ENCODE measurements at regions not wholly inside any gene's neighbourhood (a gene's known extent, or its start where the extent isn't known, plus 50 kb on each side); places are given as distances from the start of the nearest gene placed in this dataset.

DNA sequence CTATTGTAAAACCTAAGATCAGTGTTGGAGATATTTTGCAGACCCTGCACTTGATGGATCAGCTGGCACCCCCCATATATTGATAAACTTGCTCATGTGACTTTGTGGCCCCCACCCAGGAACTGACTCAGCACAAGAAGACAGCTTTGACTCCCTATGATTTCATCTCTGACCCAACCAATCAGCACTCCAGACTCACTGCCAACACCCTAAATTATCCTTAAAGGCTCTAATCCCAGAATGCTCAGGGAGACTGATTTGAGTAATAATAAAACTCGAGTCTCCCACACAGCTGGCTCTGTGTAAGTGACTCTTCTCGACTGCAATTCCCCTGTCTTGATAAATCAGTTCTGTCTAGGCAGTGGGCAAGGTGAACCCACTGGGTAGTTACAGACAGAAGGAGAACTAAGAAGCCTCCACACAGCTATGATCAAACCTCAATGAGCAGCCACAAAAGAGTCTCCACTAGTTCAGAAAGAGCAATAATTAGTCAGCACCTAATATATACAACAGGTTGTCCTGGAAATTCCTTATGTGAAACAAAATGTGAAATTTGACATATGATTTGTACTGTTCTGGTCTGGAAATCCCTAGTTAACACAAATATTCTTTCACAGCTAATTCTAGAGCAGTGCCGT is 52.2 kb downstream of the ACTL7B start:
- H4K20me1 ChIP-seq (ENCODE audit: insufficient read depth, low read length), result no peaks in the 10 kb centered on the region
- no peaks in the 10 kb centered on the region for H3K36me3 ChIP-seq (ENCODE audit: insufficient read depth, low read length)
- no peaks in the 10 kb centered on the region for H3F3A ChIP-seq (ENCODE audit: insufficient read depth, low read length)
- H3K9me2 ChIP-seq (ENCODE audit: low read depth, low read length), result no peaks in the 10 kb centered on the region
- H2AFZ ChIP-seq (ENCODE audit: low read length), result no peak overlapping the region
- H3K9ac ChIP-seq (ENCODE audit: low read length), result no peak overlapping the region
- no peaks in the 10 kb centered on the region for H3K79me2 ChIP-seq (ENCODE audit: insufficient read depth, low read length)
- no peak overlapping the region for H3K4me2 ChIP-seq (ENCODE audit: low read length)
- H3K4me3 ChIP-seq (ENCODE audit: low read depth, low read length, poor library complexity, severe bottlenecking), result no peak overlapping the region
- no peak overlapping the region for H3K27ac ChIP-seq (ENCODE audit: low read depth, low read length, poor library complexity, severe bottlenecking)
- TF ChIP-seq EZH2 (IDR thresholded peaks at IDR 0.05; ENCODE audit: borderline replicate concordance, low read length), result no peak
- TF ChIP-seq, protein P1, sequence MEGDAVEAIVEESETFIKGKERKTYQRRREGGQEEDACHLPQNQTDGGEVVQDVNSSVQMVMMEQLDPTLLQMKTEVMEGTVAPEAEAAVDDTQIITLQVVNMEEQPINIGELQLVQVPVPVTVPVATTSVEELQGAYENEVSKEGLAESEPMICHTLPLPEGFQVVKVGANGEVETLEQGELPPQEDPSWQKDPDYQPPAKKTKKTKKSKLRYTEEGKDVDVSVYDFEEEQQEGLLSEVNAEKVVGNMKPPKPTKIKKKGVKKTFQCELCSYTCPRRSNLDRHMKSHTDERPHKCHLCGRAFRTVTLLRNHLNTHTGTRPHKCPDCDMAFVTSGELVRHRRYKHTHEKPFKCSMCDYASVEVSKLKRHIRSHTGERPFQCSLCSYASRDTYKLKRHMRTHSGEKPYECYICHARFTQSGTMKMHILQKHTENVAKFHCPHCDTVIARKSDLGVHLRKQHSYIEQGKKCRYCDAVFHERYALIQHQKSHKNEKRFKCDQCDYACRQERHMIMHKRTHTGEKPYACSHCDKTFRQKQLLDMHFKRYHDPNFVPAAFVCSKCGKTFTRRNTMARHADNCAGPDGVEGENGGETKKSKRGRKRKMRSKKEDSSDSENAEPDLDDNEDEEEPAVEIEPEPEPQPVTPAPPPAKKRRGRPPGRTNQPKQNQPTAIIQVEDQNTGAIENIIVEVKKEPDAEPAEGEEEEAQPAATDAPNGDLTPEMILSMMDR (IDR thresholded peaks at IDR 0.05; ENCODE audit: low read length), result no peak
- no peaks in the 10 kb centered on the region for H3K4me1 ChIP-seq (ENCODE audit: insufficient read depth, low read length, severe bottlenecking)
- H3K9me3 ChIP-seq (ENCODE audit: low read length), result no peaks in the 10 kb centered on the region
- H3K27me3 ChIP-seq (ENCODE audit: insufficient read depth, low read length), result no peaks in the 10 kb centered on the region

DNA sequence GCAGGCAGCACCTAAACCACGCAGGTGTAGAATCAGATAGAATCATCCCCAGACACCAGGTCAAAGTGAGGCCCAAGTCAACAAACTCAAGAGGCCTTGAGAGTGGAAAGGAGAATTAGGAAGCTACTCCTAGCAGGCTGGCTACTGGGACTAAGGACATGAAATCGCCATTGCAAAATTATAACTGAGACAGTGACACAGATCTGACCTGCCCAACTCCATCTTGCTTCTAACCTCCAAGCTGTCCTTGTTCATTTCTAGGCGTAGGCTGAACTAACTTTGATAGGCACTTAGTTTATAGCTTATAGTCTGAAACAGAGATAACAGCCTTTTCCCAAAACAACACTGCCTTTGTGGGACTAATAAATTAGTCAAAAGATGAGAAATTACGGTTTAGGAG is 52.8 kb downstream of the ACTL7B start:
- no peak overlapping the region for H3K27ac ChIP-seq (ENCODE audit: low read depth, low read length, poor library complexity, severe bottlenecking)
- TF ChIP-seq, protein P1 (IDR thresholded peaks at IDR 0.05; ENCODE audit: low read length), result no peak
- TF ChIP-seq EZH2 (IDR thresholded peaks at IDR 0.05; ENCODE audit: borderline replicate concordance, low read length), result no peak
- H3K36me3 ChIP-seq (ENCODE audit: insufficient read depth, low read length), result no peaks in the 10 kb centered on the region
- no peaks in the 10 kb centered on the region for H3K27me3 ChIP-seq (ENCODE audit: insufficient read depth, low read length)
- H3K9ac ChIP-seq (ENCODE audit: low read length), result no peak overlapping the region
- H3K9me2 ChIP-seq (ENCODE audit: low read depth, low read length), result no peaks in the 10 kb centered on the region
- no peaks in the 10 kb centered on the region for H3K9me3 ChIP-seq (ENCODE audit: low read length)
- no peaks in the 10 kb centered on the region for H3F3A ChIP-seq (ENCODE audit: insufficient read depth, low read length)
- no peak overlapping the region for H3K4me2 ChIP-seq (ENCODE audit: low read length)
- H3K4me1 ChIP-seq (ENCODE audit: insufficient read depth, low read length, severe bottlenecking), result no peaks in the 10 kb centered on the region
- H4K20me1 ChIP-seq (ENCODE audit: insufficient read depth, low read length), result no peaks in the 10 kb centered on the region
- H2AFZ ChIP-seq (ENCODE audit: low read length), result no peak overlapping the region
- H3K79me2 ChIP-seq (ENCODE audit: insufficient read depth, low read length), result no peaks in the 10 kb centered on the region
- H3K4me3 ChIP-seq (ENCODE audit: low read depth, low read length, poor library complexity, severe bottlenecking), result no peak overlapping the region

DNA sequence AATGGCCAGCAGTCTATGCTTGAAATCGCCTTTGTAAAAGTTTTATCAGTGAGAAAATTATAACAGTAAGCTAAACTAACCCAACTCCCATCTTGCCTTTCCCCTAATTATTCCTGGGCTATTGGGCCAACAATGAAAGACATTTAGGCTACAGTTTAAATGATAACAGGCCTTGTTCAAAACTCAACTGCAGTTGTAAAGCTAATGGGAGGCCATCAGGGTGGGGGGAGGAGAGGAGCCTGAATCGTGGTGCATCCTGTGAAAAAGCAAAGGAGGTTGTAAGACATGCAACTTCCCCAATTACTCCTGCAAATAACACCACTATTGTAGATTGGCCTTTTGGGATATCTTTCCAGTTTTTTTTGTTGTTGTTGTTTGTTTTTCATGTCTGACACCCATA is 53.8 kb downstream of the ACTL7B start:
- H3K4me2 ChIP-seq (ENCODE audit: low read length), result no peak overlapping the region
- no peak overlapping the region for H3K9ac ChIP-seq (ENCODE audit: low read length)
- H3K79me2 ChIP-seq (ENCODE audit: insufficient read depth, low read length), result no peaks in the 10 kb centered on the region
- H3K27me3 ChIP-seq (ENCODE audit: insufficient read depth, low read length), result no peaks in the 10 kb centered on the region
- H3F3A ChIP-seq (ENCODE audit: insufficient read depth, low read length), result no peaks in the 10 kb centered on the region
- no peaks in the 10 kb centered on the region for H3K36me3 ChIP-seq (ENCODE audit: insufficient read depth, low read length)
- H2AFZ ChIP-seq (ENCODE audit: low read length), result no peak overlapping the region
- no peaks in the 10 kb centered on the region for H3K9me3 ChIP-seq (ENCODE audit: low read length)
- H4K20me1 ChIP-seq (ENCODE audit: insufficient read depth, low read length), result no peaks in the 10 kb centered on the region
- H3K4me3 ChIP-seq (ENCODE audit: low read depth, low read length, poor library complexity, severe bottlenecking), result no peak overlapping the region
- no peak overlapping the region for H3K27ac ChIP-seq (ENCODE audit: low read depth, low read length, poor library complexity, severe bottlenecking)
- H3K4me1 ChIP-seq (ENCODE audit: insufficient read depth, low read length, severe bottlenecking), result no peaks in the 10 kb centered on the region
- no peaks in the 10 kb centered on the region for H3K9me2 ChIP-seq (ENCODE audit: low read depth, low read length)
- TF ChIP-seq, protein P1 (IDR thresholded peaks at IDR 0.05; ENCODE audit: low read length), result no peak
- no peak for TF ChIP-seq EZH2 (IDR thresholded peaks at IDR 0.05; ENCODE audit: borderline replicate concordance, low read length)

Data from OCI-LY1 (cell line).